Gastrocnemius medialis (tissue), 4 donors: ENCODE measurements at regions not wholly inside any gene's neighbourhood (a gene's known extent, or its start where the extent isn't known, plus 50 kb on each side); places are given as distances from the start of the nearest gene placed in this dataset.
A peak's percentile ranks its signal among the peaks of the same experiment; 100 is the strongest.

Experiments
- ATAC-seq, 2 donors: fragments of 150-250 bp; one replicate each; pipeline ENCODE4 v1.9.1; 2016
- DNase-seq, 2 donors: peaks; one replicate each; pipeline ENCODE4 v3.0.0-alpha.2; 2019
- H3K27ac ChIP-seq, 4 donors: fragments of 200-600 bp; sonication (generic); 1 replicate in 1 of 4; 2 replicates in 3 of 4; pipeline ENCODE4 v1.5.1; 2016 to 2018; ENCODE audit warnings: mild to moderate bottlenecking in 2 of 4, moderate library complexity in 1 of 4
- H3K27me3 ChIP-seq, 3 donors: fragments of 200-600 bp; sonication (generic) in 2 of 3; 1 replicate in 1 of 3; 2 replicates in 2 of 3; pipeline versions ENCODE4 v1.5.1 to v1.6.0; 2016 to 2019; ENCODE audit warnings: mild to moderate bottlenecking in 1 of 3, moderate library complexity in 1 of 3
- H3K36me3 ChIP-seq, 2 donors: fragments of 200-600 bp; sonication (generic) in 1 of 2; one replicate each; pipeline ENCODE4 v1.5.1; 2017 to 2018
- H3K4me1 ChIP-seq, 2 donors: fragments of 200-600 bp; sonication (generic) in 1 of 2; one replicate each; pipeline ENCODE4 v1.5.1; 2016 to 2017; ENCODE audit warnings: mild to moderate bottlenecking in 2 of 2
- H3K4me3 ChIP-seq, 4 donors: fragments of 200-600 bp; sonication (generic) in 3 of 4; 1 replicate in 1 of 4; 2 replicates in 3 of 4; pipeline ENCODE4 v1.5.1; 2016 to 2019; ENCODE audit warnings: mild to moderate bottlenecking in 2 of 4
- H3K9me3 ChIP-seq, 3 donors: fragments of 200-600 bp; sonication (generic) in 2 of 3; 1 replicate in 1 of 3; 2 replicates in 2 of 3; pipeline ENCODE4 v1.5.1; 2016 to 2019
- CTCF ChIP-seq, 5 experiments: fragments of 450-650 bp in 3 of 5; fragments of 200-600 bp in 2 of 5; sonication (generic) in 2 of 5; IDR thresholded peaks in 4 of 5; conservative IDR thresholded peaks in 1 of 5; 1 replicate in 4 of 5; 2 replicates in 1 of 5; pipeline ENCODE4 v1.5.1; 2016 to 2019; ENCODE audit warnings: antibody characterized with exemption in 5 of 5, mild to moderate bottlenecking in 3 of 5, moderate library complexity in 3 of 5
- POLR2A ChIP-seq, 2 donors: fragments of 450-650 bp; IDR thresholded peaks; one replicate each; pipeline ENCODE4 v1.6.1; 2017; ENCODE audit warnings: antibody characterized with exemption in 2 of 2, mild to moderate bottlenecking in 2 of 2, moderate library complexity in 2 of 2
- in situ Hi-C, 4 donors: fragments of 200-750 bp; cut with MboI; loops; one replicate each; pipeline versions ENCODE4 v1.15.0 to v1.8.0; 2017; ENCODE audit warnings: low sequenced_read_pairs in 4 of 4
- intact Hi-C: fragments of 100-400 bp; cut with DNase I; formaldehyde crosslinking; loops from one replicate; pipeline ENCODE4 v1.15.1; 2023; ENCODE audit warnings: low total_unique reads

DNA sequence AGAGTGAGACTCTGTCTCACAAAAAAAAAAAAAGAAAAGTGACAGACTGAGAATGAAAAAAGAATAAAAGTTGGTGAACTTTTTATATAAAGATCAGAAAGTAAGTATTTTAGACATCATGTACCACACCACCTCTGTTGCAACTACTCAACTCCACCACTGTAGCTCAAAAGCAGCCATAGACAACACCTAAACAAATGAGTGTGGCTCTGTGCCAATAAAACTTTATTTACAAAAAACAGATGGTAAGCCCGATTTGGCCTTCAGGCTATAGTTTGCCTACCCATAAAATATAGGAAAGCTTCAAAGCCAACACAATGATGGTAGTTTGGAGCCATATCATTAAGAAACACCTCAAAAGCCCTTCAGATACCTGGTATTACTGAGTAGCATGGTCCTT lies 154.5 kb upstream of the FOXN3 start:
- in situ Hi-C loops, result no loop called here
- H3K4me1 ChIP-seq, result peaks cover 30 to 31% of the 10 kb centered on the region in 2 donors
- DNase-seq, result no peak
- H3K4me3 ChIP-seq, result no peak overlapping the region
- H3K27me3 ChIP-seq, result no peaks in the 10 kb centered on the region
- no peaks in the 10 kb centered on the region for H3K9me3 ChIP-seq
- TF ChIP-seq CTCF (IDR thresholded peaks at IDR 0.05 in 4 of 5, conservative IDR thresholded peaks at IDR 0.05 in 1 of 5) (no peak), POLR2A (IDR thresholded peaks at IDR 0.05) (no peak)
- peak overlapping the region in 1 of 4 donors; percentile 51 for H3K27ac ChIP-seq
- intact Hi-C loops, result no loop called here
- H3K36me3 ChIP-seq, result no peaks in the 10 kb centered on the region
- ATAC-seq, result no peak

- intact Hi-C loops, result no loop called here
- DNase-seq, result no peak
- H3K4me3 ChIP-seq, result no peak overlapping the region
- no peaks in the 10 kb centered on the region for H3K36me3 ChIP-seq
- H3K9me3 ChIP-seq, result no peaks in the 10 kb centered on the region
- H3K4me1 ChIP-seq, result peaks cover 22 to 32% of the 10 kb centered on the region in 2 donors
- peak overlapping the region in 1 of 4 donors; percentile 40 for H3K27ac ChIP-seq
- in situ Hi-C loops, result no loop called here
- H3K27me3 ChIP-seq, result no peaks in the 10 kb centered on the region
- ATAC-seq, result no peak
- TF ChIP-seq CTCF (IDR thresholded peaks at IDR 0.05 in 4 of 5, conservative IDR thresholded peaks at IDR 0.05 in 1 of 5) (no peak), POLR2A (IDR thresholded peaks at IDR 0.05) (no peak)
These were observed 149.8 kb upstream of the FOXN3 start for GRCh38 chr14:89566644-89567415.

DNA sequence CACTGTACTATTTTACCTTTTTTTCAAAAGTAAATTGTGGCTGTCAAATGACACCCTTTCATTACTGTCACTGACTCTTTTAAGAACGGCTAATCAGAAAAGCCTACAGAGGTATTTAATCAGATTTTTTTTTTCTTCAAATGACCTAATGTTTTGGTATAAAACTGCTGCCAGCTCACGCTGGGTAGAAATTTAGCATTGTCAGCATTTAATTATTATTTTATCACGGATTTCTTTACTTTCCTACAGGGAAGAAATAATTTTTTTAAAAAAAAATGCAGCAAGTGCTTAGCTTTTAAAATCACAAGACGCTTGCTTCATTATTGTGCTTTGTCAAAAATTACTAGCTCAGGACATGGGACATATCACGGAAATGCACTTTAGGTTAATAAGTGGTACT lies 149.1 kb upstream of the FOXN3 start:
- ATAC-seq (no peak), DNase-seq (no peak)
- TF ChIP-seq CTCF (IDR thresholded peaks at IDR 0.05 in 4 of 5, conservative IDR thresholded peaks at IDR 0.05 in 1 of 5) (no peak), POLR2A (IDR thresholded peaks at IDR 0.05) (no peak)
- intact Hi-C loops, result no loop called here
- H3K4me3 ChIP-seq, result no peak overlapping the region
- peaks cover 19 to 29% of the 10 kb centered on the region in 2 donors for H3K4me1 ChIP-seq
- in situ Hi-C loops, result no loop called here
- no peaks in the 10 kb centered on the region for H3K27me3 ChIP-seq
- no peaks in the 10 kb centered on the region for H3K9me3 ChIP-seq
- H3K36me3 ChIP-seq, result no peaks in the 10 kb centered on the region
- H3K27ac ChIP-seq, result peak overlapping the region in 2 of 4 donors; percentile 40 to 54

GRCh38 chr14:89565607-89566006 lies 148.6 kb upstream of the FOXN3 start:
- Histone ChIP-seq H3K4me1 (peaks cover 19 to 29% of the 10 kb centered on the region in 2 donors), H3K9me3 (no peaks in the 10 kb centered on the region), H3K4me3 (no peak overlapping the region), H3K36me3 (no peaks in the 10 kb centered on the region), H3K27ac (peak overlapping the region in 2 of 4 donors; percentile 40 to 54), H3K27me3 (no peaks in the 10 kb centered on the region)
- in situ Hi-C loops (no loop called here), intact Hi-C loops (no loop called here)
- TF ChIP-seq CTCF (IDR thresholded peaks at IDR 0.05 in 4 of 5, conservative IDR thresholded peaks at IDR 0.05 in 1 of 5) (no peak), POLR2A (IDR thresholded peaks at IDR 0.05) (no peak)
- DNase-seq (no peak), ATAC-seq (no peak)
